Astrocyte of the cerebellum (primary cell): ENCODE measurements at regions not wholly inside any gene's neighbourhood (a gene's known extent, or its start where the extent isn't known, plus 50 kb on each side); places are given as distances from the start of the nearest gene placed in this dataset.

Experiments
- DNase-seq: peaks from one replicate; pipeline ENCODE4 v3.0.0-alpha.2; 2011; ENCODE audit warnings: low read depth
- H3K4me3 ChIP-seq: 2 replicates; pipeline ENCODE4 v1.5.1; 2011; ENCODE audit warnings: mild to moderate bottlenecking, low read depth, low read length, moderate library complexity
- in situ Hi-C: cut with HindIII; loops from 2 replicates; pipeline ENCODE4 v1.10.0; 2017; ENCODE audit warnings: low sequenced_read_pairs
- TF ChIP-seq, protein P1 (sequence below): IDR thresholded peaks from 2 replicates; pipeline ENCODE4 v1.5.1; 2012; ENCODE audit warnings: low read length, low read depth, moderate library complexity, mild to moderate bottlenecking; ENCODE audit errors: missing control alignments

DNA sequence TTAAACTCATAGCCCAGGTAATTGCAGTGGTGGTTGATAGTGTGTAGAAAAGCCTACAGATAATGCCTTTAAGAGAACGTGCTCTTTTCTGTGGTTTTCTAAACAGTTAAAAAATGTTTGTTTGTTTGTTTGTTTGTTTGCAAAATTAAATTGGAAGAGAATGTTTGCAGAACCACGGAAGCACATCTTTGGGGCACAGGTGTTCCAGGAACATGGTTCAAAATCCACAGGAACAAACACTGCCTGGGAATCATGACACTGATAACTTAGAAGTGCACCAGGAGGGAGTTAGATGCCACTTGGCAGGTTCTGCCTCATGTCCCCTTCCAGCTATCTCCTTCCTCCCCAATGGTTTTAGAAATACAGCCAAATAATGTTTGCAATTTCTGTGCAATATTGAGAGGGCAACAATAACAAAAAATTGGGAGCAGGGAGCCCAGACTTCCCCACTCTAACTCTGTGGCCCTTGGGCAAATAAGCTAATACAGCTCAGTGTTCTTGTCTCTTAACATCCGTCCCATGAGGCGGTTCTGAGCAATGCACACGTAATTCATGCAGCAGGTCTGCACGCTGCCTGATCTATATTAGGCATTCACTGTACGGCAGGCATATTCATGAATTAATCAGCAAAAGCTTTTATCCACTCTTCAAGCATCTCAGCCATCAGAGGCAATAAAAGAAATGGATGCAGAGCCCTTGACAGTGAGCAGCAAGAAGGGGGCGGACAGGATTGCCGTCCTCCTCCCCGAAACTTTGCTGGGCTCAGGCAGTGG is 274.3 kb upstream of the FOXQ1 start:
- in situ Hi-C loops, result loop anchor here (10.0 kb wide), 1 partner anchor 147 kb away; no protein-coding TSS in a partner anchor
- TF ChIP-seq, protein P1, sequence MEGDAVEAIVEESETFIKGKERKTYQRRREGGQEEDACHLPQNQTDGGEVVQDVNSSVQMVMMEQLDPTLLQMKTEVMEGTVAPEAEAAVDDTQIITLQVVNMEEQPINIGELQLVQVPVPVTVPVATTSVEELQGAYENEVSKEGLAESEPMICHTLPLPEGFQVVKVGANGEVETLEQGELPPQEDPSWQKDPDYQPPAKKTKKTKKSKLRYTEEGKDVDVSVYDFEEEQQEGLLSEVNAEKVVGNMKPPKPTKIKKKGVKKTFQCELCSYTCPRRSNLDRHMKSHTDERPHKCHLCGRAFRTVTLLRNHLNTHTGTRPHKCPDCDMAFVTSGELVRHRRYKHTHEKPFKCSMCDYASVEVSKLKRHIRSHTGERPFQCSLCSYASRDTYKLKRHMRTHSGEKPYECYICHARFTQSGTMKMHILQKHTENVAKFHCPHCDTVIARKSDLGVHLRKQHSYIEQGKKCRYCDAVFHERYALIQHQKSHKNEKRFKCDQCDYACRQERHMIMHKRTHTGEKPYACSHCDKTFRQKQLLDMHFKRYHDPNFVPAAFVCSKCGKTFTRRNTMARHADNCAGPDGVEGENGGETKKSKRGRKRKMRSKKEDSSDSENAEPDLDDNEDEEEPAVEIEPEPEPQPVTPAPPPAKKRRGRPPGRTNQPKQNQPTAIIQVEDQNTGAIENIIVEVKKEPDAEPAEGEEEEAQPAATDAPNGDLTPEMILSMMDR, result no peak
- DNase-seq, result no peak
- no peak overlapping the region for H3K4me3 ChIP-seq

DNA sequence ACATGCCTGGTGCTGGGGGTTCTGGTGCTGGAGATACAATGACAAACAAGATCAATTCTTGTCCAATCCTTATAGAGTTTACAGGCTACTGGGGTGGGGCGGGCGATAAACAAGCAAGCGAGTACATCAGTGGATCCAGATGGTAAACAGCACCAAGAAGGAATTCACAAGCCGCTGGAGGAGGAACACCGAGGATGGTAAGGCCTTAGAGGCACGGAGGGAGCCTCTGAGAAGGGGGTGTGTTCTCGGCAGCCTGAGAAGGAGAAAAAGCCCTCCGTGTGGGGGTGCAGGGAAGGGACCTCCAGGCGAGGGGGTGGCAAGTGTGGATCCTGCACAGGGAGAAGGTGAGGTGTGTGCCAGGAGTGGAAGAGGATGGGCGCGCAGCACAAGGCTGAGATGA is 276.5 kb upstream of the FOXQ1 start:
- in situ Hi-C loops, result loop anchor here (10.0 kb wide), 1 partner anchor 149 kb away; no protein-coding TSS in a partner anchor
- H3K4me3 ChIP-seq, result no peak overlapping the region
- no peak for DNase-seq
- TF ChIP-seq, protein P1, result no peak

DNA sequence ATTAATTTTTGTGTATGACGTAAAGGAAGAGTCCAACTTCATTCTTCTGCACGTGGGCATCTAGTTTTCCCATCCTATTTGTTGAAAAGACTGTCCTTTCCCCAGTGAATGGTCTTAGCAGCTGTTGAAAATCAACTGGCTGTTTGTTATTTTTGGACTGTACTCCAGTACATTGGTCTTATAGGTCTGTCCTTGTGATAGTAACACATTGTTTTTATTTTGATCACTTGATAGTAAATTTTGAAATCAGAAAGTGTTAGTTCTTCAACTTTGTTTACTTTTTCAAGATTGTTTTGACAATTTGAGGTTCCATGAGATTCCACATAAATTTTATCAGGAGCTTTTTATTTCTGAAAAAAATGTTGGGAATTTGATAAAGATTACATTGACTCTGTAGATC is 280.2 kb upstream of the FOXQ1 start:
- TF ChIP-seq, protein P1, result no peak
- no peak for DNase-seq
- in situ Hi-C loops, result loop anchor here (10.0 kb wide), 1 partner anchor 153 kb away; no protein-coding TSS in a partner anchor
- no peak overlapping the region for H3K4me3 ChIP-seq

DNA sequence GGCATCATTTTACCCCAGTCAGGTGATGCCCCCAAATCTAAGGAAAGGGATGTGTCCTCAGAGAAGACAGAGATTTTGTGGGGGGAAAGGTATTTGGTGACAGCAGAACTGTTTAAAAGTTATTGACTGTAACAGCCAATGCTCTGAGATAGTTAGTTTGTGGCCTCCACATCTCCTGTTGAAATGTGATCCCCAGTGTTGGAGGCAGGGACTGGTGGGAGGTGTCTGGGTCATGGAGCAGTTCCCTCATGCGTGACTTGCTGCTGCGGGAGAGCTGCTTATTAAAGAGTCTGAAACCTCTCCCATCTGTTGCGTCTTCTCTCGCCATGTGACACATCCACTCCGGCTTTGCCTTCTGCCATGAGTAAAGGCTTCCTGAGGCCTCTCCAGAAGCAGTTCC is 282.8 kb upstream of the FOXQ1 start:
- in situ Hi-C loops, result no loop called here
- TF ChIP-seq, protein P1, result no peak
- no peak overlapping the region for H3K4me3 ChIP-seq
- no peak for DNase-seq

DNA sequence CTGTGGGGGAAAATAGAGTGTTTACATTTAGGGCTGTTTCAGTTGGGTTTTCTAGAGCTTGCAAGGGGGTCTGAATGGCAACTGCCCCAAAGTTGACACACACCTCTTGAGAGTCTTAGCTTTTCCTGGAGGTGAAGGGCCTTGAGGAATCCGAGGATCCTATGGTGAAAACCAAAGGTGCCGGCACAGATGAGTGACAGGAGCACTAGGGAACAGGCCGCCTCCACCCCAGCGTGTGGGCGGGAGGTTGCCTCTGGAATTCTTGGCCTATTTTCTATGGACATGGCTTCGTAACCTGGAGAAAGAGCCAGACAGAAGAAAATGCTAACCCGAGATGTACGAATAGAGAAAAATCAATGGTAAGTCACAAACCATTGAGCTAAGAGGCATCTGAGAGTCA is 283.2 kb upstream of the FOXQ1 start:
- in situ Hi-C loops, result no loop called here
- H3K4me3 ChIP-seq, result no peak overlapping the region
- TF ChIP-seq, protein P1, result no peak
- DNase-seq, result no peak

DNA sequence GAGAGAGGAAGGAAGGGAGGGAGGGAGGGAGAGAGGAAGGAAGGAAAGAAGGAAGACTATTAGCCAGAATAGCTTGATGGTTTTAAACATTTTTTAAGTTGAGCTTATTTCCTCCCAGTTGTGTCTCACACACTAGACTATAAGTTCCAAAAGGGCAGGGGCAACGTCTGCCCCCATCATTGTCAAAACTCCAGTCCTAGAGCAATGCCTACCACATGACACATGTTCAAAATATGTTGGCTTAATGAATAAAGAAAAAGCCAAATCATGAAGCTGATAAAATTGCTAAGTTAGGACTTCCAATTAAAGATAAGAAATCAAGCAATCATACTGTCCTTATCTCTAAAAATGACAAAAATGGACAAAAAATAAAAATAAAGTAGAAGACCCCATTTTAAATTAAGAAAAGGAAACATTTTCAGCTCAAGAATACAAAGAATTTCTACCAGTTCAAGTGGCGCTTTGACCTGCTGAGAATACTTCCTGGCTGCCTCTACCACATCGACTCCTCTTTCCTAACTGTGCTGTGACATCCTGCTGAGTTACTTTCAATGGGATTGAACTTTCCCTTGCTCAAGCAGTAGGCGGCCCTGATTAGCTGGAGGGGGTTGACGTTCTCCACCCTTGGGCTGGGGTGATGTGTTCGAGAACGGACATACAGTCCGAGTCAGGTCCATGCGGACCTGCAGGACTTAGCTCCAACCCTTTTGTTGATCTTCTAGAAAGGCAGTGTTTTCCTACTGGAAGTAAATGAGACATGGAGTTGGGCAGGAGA is 283.9 kb upstream of the FOXQ1 start:
- TF ChIP-seq, protein P1, result no peak
- no peak overlapping the region for H3K4me3 ChIP-seq
- in situ Hi-C loops, result no loop called here
- no peak for DNase-seq
